GM23248 (cell line): ENCODE measurements at regions not wholly inside any gene's neighbourhood (a gene's known extent, or its start where the extent isn't known, plus 50 kb on each side); places are given as distances from the start of the nearest gene placed in this dataset.

Experiments used
- EZH2 ChIP-seq: fragments of 200-600 bp; sonication (generic); IDR thresholded peaks from 2 replicates; pipeline ENCODE4 v1.6.1; 2018; ENCODE audit warnings: antibody characterized with exemption, mild to moderate bottlenecking; ENCODE audit not compliant: insufficient read depth, poor library complexity, severe bottlenecking
- EZH2phosphoT487 ChIP-seq: fragments of 200-600 bp; sonication (generic); IDR thresholded peaks from 2 replicates; pipeline ENCODE4 v1.6.1; 2018; ENCODE audit warnings: antibody characterized with exemption, moderate library complexity, mild to moderate bottlenecking, low read depth; ENCODE audit not compliant: insufficient read depth

DNA sequence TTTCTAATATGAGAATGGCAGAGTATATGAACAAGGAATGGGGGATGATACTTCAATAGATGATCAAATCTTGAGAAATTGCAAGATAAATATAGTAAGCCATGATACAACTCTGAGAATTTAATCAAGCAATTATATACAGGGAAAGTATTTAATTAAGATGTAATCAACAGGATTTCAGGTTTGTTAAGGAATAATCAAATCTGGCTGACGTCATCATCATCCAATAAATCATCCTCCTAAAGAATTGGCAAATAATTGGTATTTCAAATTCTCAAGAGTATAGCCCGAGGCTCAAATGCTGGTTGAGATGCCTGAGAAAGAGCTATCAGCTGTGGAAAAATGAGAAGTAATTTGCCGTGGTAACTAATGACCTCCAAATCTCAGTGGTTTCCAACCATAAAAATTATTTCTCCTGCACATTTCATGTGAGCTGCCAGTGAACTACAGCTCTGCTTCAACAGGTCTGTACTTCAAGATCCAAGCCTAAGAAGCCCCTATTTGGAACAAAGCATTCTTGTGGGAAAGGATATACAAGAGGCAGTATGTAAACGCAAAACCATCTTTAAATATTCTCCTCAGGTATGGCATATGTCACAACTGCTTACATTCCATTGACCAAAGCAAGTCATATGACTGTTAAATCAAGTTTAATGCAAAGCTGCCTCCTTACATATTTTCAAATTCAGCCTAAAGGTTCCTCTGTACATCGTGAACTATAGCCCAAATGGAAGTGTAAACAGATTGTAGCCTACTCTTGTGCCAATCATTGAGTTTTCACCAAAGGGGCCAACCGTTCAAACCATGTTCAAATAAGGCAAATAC is 503.0 kb downstream of the KIF20B start:
- TF ChIP-seq EZH2 (no peak), EZH2phosphoT487 (no peak)
